HepG2 (cell line): ENCODE measurements at regions not wholly inside any gene's neighbourhood (a gene's known extent, or its start where the extent isn't known, plus 50 kb on each side); places are given as distances from the start of the nearest gene placed in this dataset.

Source experiments
- ATAC-seq: fragments of 200-7000 bp; cut with Tn5 transposase; 3 replicates; pipeline ENCODE4 v1.9.1; 2020; ENCODE audit warnings: mild to moderate bottlenecking, moderate library complexity
- BruUV-seq: library from RNA; stranded (reverse); fragments of 400-500 nt; replicated peaks from 2 replicates; lab custom pipeline; 2021; lab: Mats Ljungman, UMichigan
- CTCF ChIA-PET: fragments of 300-600 bp; formaldehyde crosslinking; extraction: SDS; loops from one replicate; lab custom pipeline; 2021; ENCODE audit warnings: low total read pairs, inconsistent platforms, low intra/inter-chr PET ratio; lab: Yijun Ruan, JAX
- POLR2A ChIA-PET: fragments of 350-600 bp; sonication (Branson Sonifier 250); formaldehyde crosslinking; loops from one replicate; lab custom pipeline; 2020; ENCODE audit warnings: antibody characterized with exemption, inconsistent platforms; lab: Yijun Ruan, JAX
- DNase-seq: peaks from one replicate; pipeline ENCODE4 v3.0.0-alpha.2; 2015; ENCODE audit warnings: low spot score
- FAIRE-seq: peaks from 3 replicates; lab custom pipeline; 2011; peaks lifted over from hg19 to GRCh38; lab: Jason Lieb, UNC
- H2AFZ ChIP-seq: one replicate; pipeline ENCODE4 v1.6.1; 2011; ENCODE audit warnings: low read length, inconsistent platforms
- H3K27ac ChIP-seq: fragments of 300-600 bp; 3 replicates; pipeline ENCODE4 v1.8.0; 2011; ENCODE audit warnings: mixed run types, mild to moderate bottlenecking, mixed read lengths, low read length, inconsistent platforms; ENCODE audit not compliant: insufficient read depth; ENCODE audit errors: extremely low read length
- H3K27me3 ChIP-seq, 2 experiments: fragments of 200-600 bp in 1 of 2; 2 replicates in 1 of 2; 3 replicates in 1 of 2; pipeline versions ENCODE4 v1.6.0 to v1.8.0; 2011; ENCODE audit warnings: low read length in 2 of 2, mild to moderate bottlenecking in 2 of 2, moderate library complexity in 2 of 2, inconsistent platforms in 1 of 2; ENCODE audit not compliant: insufficient read depth in 2 of 2, control insufficient read depth in 1 of 2
- H3K36me3 ChIP-seq, 2 experiments: fragments of 200-600 bp in 1 of 2; replicated peaks in 1 of 2; 2 replicates in 1 of 2; 3 replicates in 1 of 2; pipeline versions ENCODE4 v1.5.1 to v1.8.0; 2011; ENCODE audit warnings: low read length in 2 of 2, inconsistent platforms in 1 of 2; ENCODE audit not compliant: insufficient read depth in 2 of 2, control insufficient read depth in 1 of 2
- H3K4me1 ChIP-seq: 2 replicates; pipeline ENCODE4 v1.5.1; 2012; ENCODE audit warnings: low read length, inconsistent platforms; ENCODE audit not compliant: insufficient read depth
- H3K4me2 ChIP-seq: 2 replicates; pipeline ENCODE4 v1.6.0; 2011; ENCODE audit warnings: low read depth, low read length, inconsistent platforms
- H3K4me3 ChIP-seq, 3 experiments: fragments of 200-600 bp in 1 of 3; sonication (generic), shearing (Covaris generic) in 1 of 3; replicated peaks in 1 of 3; 2 replicates each; pipeline ENCODE4 v1.5.1; 2011 to 2016; ENCODE audit warnings: low read length in 3 of 3, inconsistent platforms in 2 of 3, low read depth in 2 of 3, mild to moderate bottlenecking in 2 of 3, control low read depth in 1 of 3, mixed read lengths in 1 of 3; ENCODE audit not compliant: insufficient read depth in 1 of 3
- H3K79me2 ChIP-seq: one replicate; pipeline ENCODE4 v1.6.1; 2011; ENCODE audit warnings: low read length, inconsistent platforms; ENCODE audit not compliant: insufficient read depth
- H3K9ac ChIP-seq: 2 replicates; pipeline ENCODE4 v1.6.0; 2011; ENCODE audit warnings: mild to moderate bottlenecking, low read depth, low read length, inconsistent platforms; ENCODE audit not compliant: insufficient read depth
- H3K9me3 ChIP-seq: 2 replicates; pipeline ENCODE4 v1.5.1; 2012; ENCODE audit warnings: mild to moderate bottlenecking, low read length
- H4K20me1 ChIP-seq: 2 replicates; pipeline ENCODE4 v1.6.0; 2011; ENCODE audit warnings: inconsistent platforms, mild to moderate bottlenecking, low read length, moderate library complexity; ENCODE audit not compliant: insufficient read depth
- ATF3 ChIP-seq: sonication (generic); formaldehyde crosslinking; IDR thresholded peaks from 2 replicates; pipeline ENCODE4 v1.4.0; 2020; ENCODE audit warnings: missing genetic modification reagents
- CREB1 ChIP-seq, 2 experiments: fragments of 450-650 bp in 1 of 2; IDR thresholded peaks; 2 replicates each; pipeline ENCODE4 v1.6.1; 2016 to 2017; ENCODE audit warnings: control low read depth in 1 of 2, mild to moderate bottlenecking in 1 of 2, missing compliant biosample characterization in 1 of 2, missing genetic modification characterization in 1 of 2
- GLMP ChIP-seq: sonication (generic); formaldehyde crosslinking; IDR thresholded peaks from 2 replicates; pipeline ENCODE4 v1.9.0; 2021; ENCODE audit warnings: missing genetic modification reagents, mild to moderate bottlenecking, borderline replicate concordance
- HOXD1 ChIP-seq: sonication (generic); formaldehyde crosslinking; IDR thresholded peaks from 2 replicates; pipeline ENCODE4 v1.5.0; 2020; ENCODE audit warnings: missing genetic modification reagents
- PHF8 ChIP-seq: sonication (generic); formaldehyde crosslinking; IDR thresholded peaks from 2 replicates; pipeline ENCODE4 v1.5.0; 2020; ENCODE audit warnings: missing genetic modification reagents
- RARA ChIP-seq: IDR thresholded peaks from 2 replicates; pipeline ENCODE4 v1.6.1; 2016; ENCODE audit warnings: missing genetic modification reagents, missing compliant biosample characterization
- SMAD9 ChIP-seq: sonication (generic); formaldehyde crosslinking; IDR thresholded peaks from 2 replicates; pipeline ENCODE4 v1.5.1; 2020; ENCODE audit warnings: mild to moderate bottlenecking, missing genetic modification reagents
- SNAPC2 ChIP-seq: sonication (generic); formaldehyde crosslinking; IDR thresholded peaks from 2 replicates; pipeline ENCODE4 v1.8.1; 2022; ENCODE audit warnings: mild to moderate bottlenecking, missing genetic modification reagents
- ZBTB49 ChIP-seq: sonication (generic); formaldehyde crosslinking; IDR thresholded peaks from 2 replicates; pipeline ENCODE4 v1.4.0; 2020; ENCODE audit warnings: missing genetic modification reagents, borderline replicate concordance
- ZNF180 ChIP-seq: sonication (generic); formaldehyde crosslinking; IDR thresholded peaks from 2 replicates; pipeline ENCODE4 v1.4.0; 2020; ENCODE audit warnings: low read depth, missing genetic modification reagents, borderline replicate concordance
- ZNF207 ChIP-seq: fragments of 450-650 bp; IDR thresholded peaks from 2 replicates; pipeline ENCODE4 v1.6.1; 2016; ENCODE audit warnings: antibody characterized with exemption, borderline replicate concordance
- ZNF280B ChIP-seq: sonication (generic); formaldehyde crosslinking; IDR thresholded peaks from 2 replicates; pipeline ENCODE4 v1.5.0; 2020; ENCODE audit warnings: missing genetic modification reagents, mild to moderate bottlenecking, borderline replicate concordance
- ZNF788 ChIP-seq: sonication (generic); formaldehyde crosslinking; IDR thresholded peaks from 2 replicates; pipeline ENCODE4 v1.5.0; 2020; ENCODE audit warnings: mild to moderate bottlenecking, missing genetic modification reagents, borderline replicate concordance
- ZSCAN9 ChIP-seq: IDR thresholded peaks from 2 replicates; pipeline ENCODE4 v1.6.1; 2016; ENCODE audit warnings: borderline replicate concordance
- WGBS: methylation state at CpG from one replicate; pipeline ENCODE4 v1.1.6; 2017; ENCODE audit warnings: low lambda C conversion rate; 5-methylcytosine and 5-hydroxymethylcytosine counted together
- in situ Hi-C: cut with HindIII; loops from 2 replicates; pipeline ENCODE4 v1.10.0; 2017; ENCODE audit warnings: low pct_unique_long_range_greater_than_20kb; ENCODE audit not compliant: extremely low pct_ligation_motif_present
- intact Hi-C: fragments of 100-400 bp; cut with micrococcal nuclease; formaldehyde crosslinking; loops from one replicate; pipeline ENCODE4 v1.10.0; 2022; ENCODE audit not compliant: unreplicated experiment

- Histone ChIP-seq H3K9ac (no peak overlapping the region), H3K4me3 (no peak overlapping the region), H3K79me2 (no peaks in the 10 kb centered on the region), H3K27me3 (no peaks in the 10 kb centered on the region)
- ChIA-PET CTCF (no interaction called here), POLR2A (no interaction called here)
- intact Hi-C loops = no loop called here
- DNase-seq (no peak), FAIRE-seq (no peak)
- in situ Hi-C loops = no loop called here
- no peak for TF ChIP-seq PHF8 (CRISPR knock-in tag)
- TF ChIP-seq, all 625 proteins: peak for 0
- peaks cover 51% of the 10 kb centered on the region for H3K9me3 ChIP-seq
- no peaks in the 10 kb centered on the region for H4K20me1 ChIP-seq
- WGBS = 58% methylated on average over 2 of the region's 2 CpGs
- H3K36me3 ChIP-seq = no peaks in the 10 kb centered on the region
- no peak overlapping the region for H3K4me2 ChIP-seq
- no peak for ATAC-seq
- H2AFZ ChIP-seq = no peak overlapping the region
- no TSS peak for BruUV-seq
- no peaks in the 10 kb centered on the region for H3K4me1 ChIP-seq
- H3K27ac ChIP-seq = no peak overlapping the region
Observed at GRCh38 chr2:52072949-52073348, 1041.0 kb upstream of the NRXN1 start.

GRCh38 chr2:52070665-52071064, 1038.7 kb upstream of the NRXN1 start:
- FAIRE-seq (no peak), ATAC-seq (no peak), DNase-seq (no peak)
- Histone ChIP-seq H3K4me1 (no peaks in the 10 kb centered on the region), H3K36me3 (no peaks in the 10 kb centered on the region), H3K4me2 (no peak overlapping the region), H3K4me3 (no peak overlapping the region), H3K27me3 (no peaks in the 10 kb centered on the region), H3K27ac (no peak overlapping the region), H4K20me1 (no peaks in the 10 kb centered on the region), H3K79me2 (no peaks in the 10 kb centered on the region), H2AFZ (no peak overlapping the region), H3K9me3 (peaks cover 42% of the 10 kb centered on the region), H3K9ac (no peak overlapping the region)
- no TSS peak for BruUV-seq
- WGBS = 56% methylated on average over 1 of the region's 1 CpG
- in situ Hi-C loops = no loop called here
- intact Hi-C loops = no loop called here
- POLR2A ChIA-PET = no interaction called here
- CTCF ChIA-PET = no interaction called here
- TF ChIP-seq ZSCAN9 (CRISPR knock-in tag) (no peak), ZNF180 (no peak), ZNF280B (no peak), ZNF207 (no peak), HOXD1 (CRISPR knock-in tag) (no peak), GLMP (CRISPR knock-in tag) (no peak), RARA (CRISPR knock-in tag) (no peak), CREB1 (IDR thresholded peaks at IDR 0.05) (no peak), CREB1 (CRISPR knock-in tag; IDR thresholded peaks at IDR 0.05) (no peak), SMAD9 (CRISPR knock-in tag) (no peak), ATF3 (no peak), ZNF788 (CRISPR knock-in tag) (no peak), SNAPC2 (CRISPR knock-in tag) (no peak), ZBTB49 (CRISPR knock-in tag) (no peak)
